Endothelial cell of umbilical vein (primary cell): ENCODE measurements at regions not wholly inside any gene's neighbourhood (a gene's known extent, or its start where the extent isn't known, plus 50 kb on each side); places are given as distances from the start of the nearest gene placed in this dataset.

Experiments
- BruUV-seq: library from RNA; stranded (reverse); fragments of 400-500 nt; replicated peaks from 2 replicates; lab custom pipeline; 2021; lab: Mats Ljungman, UMichigan
- CTCF ChIA-PET: fragments of 300-600, 350-600 bp; sonication (Branson Sonifier 250); formaldehyde crosslinking; loops from one replicate; lab custom pipeline; 2021; ENCODE audit warnings: antibody characterized with exemption, inconsistent platforms; lab: Charles Lee
- POLR2A ChIA-PET: fragments of 300-600, 350-600 bp; sonication (Branson Sonifier 250); formaldehyde crosslinking; loops from one replicate; lab custom pipeline; 2021; ENCODE audit warnings: antibody characterized with exemption, inconsistent platforms; lab: Charles Lee
- DNase-seq: peaks from one replicate; pipeline ENCODE4 v3.0.0-alpha.2; 2011; ENCODE audit warnings: low read depth, low spot score
- FAIRE-seq: peaks from 2 replicates; lab custom pipeline; 2011; peaks lifted over from hg19 to GRCh38; lab: Jason Lieb, UNC
- H2AFZ ChIP-seq: 2 replicates; pipeline ENCODE4 v1.6.0; 2012; ENCODE audit warnings: low read depth, low read length, control low read depth, inconsistent platforms
- H3K27ac ChIP-seq: 2 replicates; pipeline ENCODE4 v1.5.1; 2011; ENCODE audit warnings: low read depth, mild to moderate bottlenecking, control low read depth, low read length, moderate library complexity; ENCODE audit not compliant: insufficient read depth
- H3K27me3 ChIP-seq, 2 experiments: 2 replicates each; pipeline versions ENCODE4 v1.6.0 to v1.6.1; 2011; ENCODE audit warnings: low read length in 2 of 2, mixed read lengths in 1 of 2; ENCODE audit not compliant: control insufficient read depth in 2 of 2, insufficient read depth in 2 of 2
- H3K36me3 ChIP-seq, 2 experiments: 2 replicates in 1 of 2; 3 replicates in 1 of 2; pipeline ENCODE4 v1.5.1; 2011; ENCODE audit warnings: low read length in 2 of 2, mild to moderate bottlenecking in 1 of 2, moderate library complexity in 1 of 2; ENCODE audit not compliant: control insufficient read depth in 2 of 2, insufficient read depth in 2 of 2; ENCODE audit errors: extremely low read depth in 1 of 2
- H3K4me1 ChIP-seq: 3 replicates; pipeline ENCODE4 v1.5.1; 2011; ENCODE audit warnings: mild to moderate bottlenecking, low read length; ENCODE audit not compliant: control insufficient read depth, insufficient read depth; ENCODE audit errors: extremely low read depth
- H3K4me2 ChIP-seq: 2 replicates; pipeline ENCODE4 v1.6.1; 2011; ENCODE audit warnings: low read length, control low read depth, mixed read lengths; ENCODE audit not compliant: insufficient read depth
- H3K4me3 ChIP-seq, 3 experiments: fragments of 200-600 bp in 1 of 3; sonication (generic), shearing (Covaris generic) in 1 of 3; replicated peaks in 1 of 3; 2 replicates each; pipeline ENCODE4 v1.5.1; 2011 to 2016; ENCODE audit warnings: control low read depth in 3 of 3, low read length in 3 of 3, mild to moderate bottlenecking in 2 of 3, inconsistent platforms in 1 of 3, low read depth in 1 of 3, moderate library complexity in 1 of 3; ENCODE audit not compliant: insufficient read depth in 1 of 3
- H3K79me2 ChIP-seq: 2 replicates; pipeline ENCODE4 v1.6.0; 2012; ENCODE audit warnings: low read length, inconsistent platforms; ENCODE audit not compliant: control insufficient read depth, insufficient read depth
- H3K9ac ChIP-seq: replicated peaks from 2 replicates; pipeline ENCODE3; 2011; ENCODE audit warnings: low read length, control low read depth; ENCODE audit not compliant: insufficient read depth; ENCODE audit errors: extremely low read depth
- H3K9me1 ChIP-seq: replicated peaks from 3 replicates; pipeline ENCODE4 v1.6.0; 2011; ENCODE audit warnings: mild to moderate bottlenecking, low read length; ENCODE audit not compliant: control insufficient read depth, insufficient read depth; ENCODE audit errors: extremely low read depth
- H3K9me3 ChIP-seq: replicated peaks from 2 replicates; pipeline ENCODE4 v1.5.1; 2012; ENCODE audit warnings: low read length, inconsistent platforms; ENCODE audit not compliant: control insufficient read depth, insufficient read depth
- H4K20me1 ChIP-seq: replicated peaks from 2 replicates; pipeline ENCODE3; 2011; ENCODE audit warnings: mild to moderate bottlenecking, low read length; ENCODE audit not compliant: control insufficient read depth, insufficient read depth; ENCODE audit errors: extremely low read depth
- CTCF ChIP-seq, 2 donors: IDR thresholded peaks; 1 replicate in 1 of 2; 2 replicates in 1 of 2; pipeline ENCODE4 v1.5.1; 2011; ENCODE audit warnings: low read length in 2 of 2, mild to moderate bottlenecking in 2 of 2, moderate library complexity in 2 of 2, control low read depth in 1 of 2, inconsistent platforms in 1 of 2, low read depth in 1 of 2; ENCODE audit not compliant: insufficient read depth in 1 of 2; ENCODE audit errors: extremely low read depth in 1 of 2
- EZH2 ChIP-seq: IDR thresholded peaks from 2 replicates; pipeline ENCODE4 v1.6.1; 2012; ENCODE audit warnings: borderline replicate concordance, low read depth, mild to moderate bottlenecking, moderate library complexity, low read length, inconsistent platforms; ENCODE audit not compliant: severe bottlenecking
- FOS ChIP-seq: IDR thresholded peaks from 2 replicates; pipeline ENCODE4 v1.6.1; 2011; ENCODE audit warnings: mild to moderate bottlenecking, low read length, moderate library complexity, borderline replicate concordance; ENCODE audit not compliant: insufficient read depth
- GATA2 ChIP-seq: IDR thresholded peaks from 2 replicates; pipeline ENCODE4 v1.7.0; 2011; ENCODE audit warnings: low read depth, mild to moderate bottlenecking, moderate library complexity, mixed read lengths, low read length; ENCODE audit not compliant: insufficient read length, insufficient read depth
- JUN ChIP-seq: IDR thresholded peaks from 2 replicates; pipeline ENCODE4 v1.6.1; 2011; ENCODE audit warnings: borderline replicate concordance, low read depth; ENCODE audit not compliant: insufficient read length, insufficient read depth
- MAX ChIP-seq: IDR thresholded peaks from 2 replicates; pipeline ENCODE4 v1.6.1; 2011; ENCODE audit not compliant: insufficient read depth, insufficient read length
- MYC ChIP-seq: IDR thresholded peaks from one replicate; pipeline ENCODE4 v1.6.1; 2011; ENCODE audit warnings: mild to moderate bottlenecking, low read depth, low read length
- POLR2A ChIP-seq: IDR thresholded peaks from 2 replicates; pipeline ENCODE4 v1.6.1; 2012; ENCODE audit warnings: low read depth, mild to moderate bottlenecking, control low read depth, low read length
- dilution Hi-C: fragments of 300-500 bp; cut with MboI; formaldehyde crosslinking; loops from one replicate; pipeline ENCODE4 v1.15.0; 2019; ENCODE audit warnings: low sequenced_read_pairs; ENCODE audit not compliant: extremely low pct_ligation_motif_present
- intact Hi-C: fragments of 100-400 bp; cut with micrococcal nuclease; formaldehyde crosslinking; loops from one replicate; pipeline ENCODE4 v1.10.0; 2022

DNA sequence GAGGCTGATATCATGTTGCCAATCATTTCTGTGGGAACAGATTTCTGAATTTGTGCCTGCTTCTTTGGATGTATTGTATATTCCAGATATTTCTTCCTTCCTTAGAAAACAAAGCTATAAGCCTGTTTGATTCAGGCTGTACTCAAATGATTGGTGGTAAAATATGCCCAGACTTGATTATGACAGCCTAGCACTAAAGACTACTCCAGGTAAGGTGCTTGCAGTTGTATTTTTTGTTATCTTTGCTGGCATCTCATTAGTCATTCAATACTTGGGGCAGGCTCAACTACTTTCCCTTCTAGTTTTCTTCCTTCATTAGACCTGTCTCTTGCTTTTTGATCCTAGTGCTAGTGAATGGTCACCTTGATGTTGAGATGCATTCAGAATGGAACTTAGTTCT lies 90.6 kb downstream of the ZNF518B start:
- no peak for TF ChIP-seq GATA2
- TF ChIP-seq EZH2, result no peak
- no peak for TF ChIP-seq JUN
- TF ChIP-seq FOS, result no peak
- TF ChIP-seq MYC, result no peak
- no peak for TF ChIP-seq MAX
- TF ChIP-seq CTCF (IDR thresholded peaks at IDR 0.05; ENCODE audit: extremely low read depth in 1 of 2, insufficient read depth in 1 of 2, low read depth in 1 of 2, low read length in 2 of 2), result no peak
- no peak for TF ChIP-seq POLR2A
- no peaks in the 10 kb centered on the region for H4K20me1 ChIP-seq
- H3K4me1 ChIP-seq, result no peaks in the 10 kb centered on the region
- H3K27me3 ChIP-seq, result no peaks in the 10 kb centered on the region
- no peaks in the 10 kb centered on the region for H3K9me3 ChIP-seq
- intact Hi-C loops, result no loop called here
- H3K36me3 ChIP-seq, result no peaks in the 10 kb centered on the region
- no peak for DNase-seq
- ChIA-PET POLR2A (no interaction called here), CTCF (interaction anchor here (2.3 kb wide), 1 partner anchor 10 kb away, joined by 5 read pairs; no protein-coding TSS in a partner anchor)
- no peak overlapping the region for H3K4me2 ChIP-seq
- no peak overlapping the region for H2AFZ ChIP-seq
- no peak overlapping the region for H3K4me3 ChIP-seq
- no TSS peak for BruUV-seq
- no peak overlapping the region for H3K27ac ChIP-seq
- no peaks in the 10 kb centered on the region for H3K9me1 ChIP-seq
- dilution Hi-C loops, result no loop called here
- no peaks in the 10 kb centered on the region for H3K79me2 ChIP-seq
- no peak for FAIRE-seq
- H3K9ac ChIP-seq, result no peak overlapping the region
